ENCODE measurements at regions not wholly inside any gene's neighbourhood (a gene's known extent, or its start where the extent isn't known, plus 50 kb on each side); places are given as distances from the start of the nearest gene placed in this dataset.

DNA sequence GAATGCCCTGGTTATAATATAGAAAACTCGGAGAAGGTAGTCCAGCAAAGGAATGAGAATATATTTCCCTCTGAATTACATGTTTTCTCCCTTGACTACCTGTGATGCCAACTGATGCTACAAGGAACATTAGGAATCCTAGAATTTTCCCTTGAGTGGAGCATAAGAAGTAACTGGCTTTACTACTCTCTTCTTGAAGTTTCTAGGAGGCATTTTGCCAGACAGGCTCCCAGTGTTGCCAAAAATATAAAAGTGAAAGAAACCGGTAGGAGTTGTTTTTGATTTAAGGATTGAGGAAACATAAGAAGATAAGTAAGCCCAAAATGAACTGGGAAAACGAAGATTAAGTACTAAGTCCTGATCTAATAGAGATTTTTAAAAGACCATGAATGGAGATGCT, 693.4 kb downstream of the NOVA1 start:
- peaks cover 33 to 42% of the 10 kb centered on the region in 2 donors for H3K9me3 Mint-ChIP-seq
- peaks cover 0 to 7% of the 10 kb centered on the region in 2 donors for H3K36me3 Mint-ChIP-seq

DNA sequence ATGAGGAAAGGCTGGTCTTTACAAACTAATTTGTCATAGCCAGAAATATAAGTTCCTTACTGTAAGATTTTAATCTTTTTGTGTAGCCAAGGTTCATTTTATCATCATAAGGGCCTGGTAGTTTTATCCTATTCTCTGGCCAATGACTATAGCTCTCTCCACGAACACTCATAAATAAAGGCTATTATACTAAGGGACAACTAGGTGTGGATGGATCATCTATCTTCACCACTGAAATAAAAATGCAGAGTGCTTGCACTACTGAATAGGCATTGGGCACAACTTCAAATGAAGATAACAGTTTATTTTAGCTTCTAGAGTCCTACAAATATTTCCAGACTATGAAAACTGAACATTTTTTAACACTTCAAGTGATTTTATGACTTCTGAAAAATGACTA, 698.6 kb downstream of the NOVA1 start:
- ATAC-seq (no peak), DNase-seq (ENCODE audit: low spot score in 2 of 2) (no peak)
- peaks cover 0 to 7% of the 10 kb centered on the region in 2 donors for H3K36me3 Mint-ChIP-seq
- peaks cover 23 to 27% of the 10 kb centered on the region in 2 donors for H3K9me3 Mint-ChIP-seq
- H3K27ac Mint-ChIP-seq, result no peak overlapping the region

More for the DNA sequence above, 693.4 kb downstream of the NOVA1 start:
- no peak overlapping the region for H3K27ac Mint-ChIP-seq
- DNase-seq (ENCODE audit: low spot score in 2 of 2) (no peak), ATAC-seq (no peak)

DNA sequence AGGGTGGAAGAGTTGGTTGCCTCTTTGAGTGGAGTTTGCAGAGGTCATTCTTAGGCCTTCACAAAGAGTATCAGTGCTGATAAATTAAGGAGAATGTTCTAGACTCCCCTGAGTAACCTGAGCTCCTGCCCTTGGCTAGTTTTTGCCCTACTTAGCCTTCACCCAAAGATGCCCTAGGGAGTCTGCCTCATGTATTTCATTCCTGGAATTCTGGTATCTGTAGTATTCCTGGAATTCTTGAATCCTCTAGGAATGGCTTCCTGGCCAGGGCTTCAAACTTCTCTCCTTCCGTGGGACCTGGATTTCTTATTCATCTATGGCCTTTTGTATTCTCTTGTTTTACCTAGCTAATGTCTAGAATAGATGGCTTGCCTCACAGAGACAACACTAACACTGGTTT, 701.1 kb downstream of the NOVA1 start:
- Mint-ChIP-seq H3K27ac (no peak overlapping the region), H3K36me3 (peaks cover 0 to 7% of the 10 kb centered on the region in 2 donors), H3K9me3 (peaks cover 28 to 32% of the 10 kb centered on the region in 2 donors)
- ATAC-seq, result no peak
- no peak for DNase-seq (ENCODE audit: low spot score in 2 of 2)

DNA sequence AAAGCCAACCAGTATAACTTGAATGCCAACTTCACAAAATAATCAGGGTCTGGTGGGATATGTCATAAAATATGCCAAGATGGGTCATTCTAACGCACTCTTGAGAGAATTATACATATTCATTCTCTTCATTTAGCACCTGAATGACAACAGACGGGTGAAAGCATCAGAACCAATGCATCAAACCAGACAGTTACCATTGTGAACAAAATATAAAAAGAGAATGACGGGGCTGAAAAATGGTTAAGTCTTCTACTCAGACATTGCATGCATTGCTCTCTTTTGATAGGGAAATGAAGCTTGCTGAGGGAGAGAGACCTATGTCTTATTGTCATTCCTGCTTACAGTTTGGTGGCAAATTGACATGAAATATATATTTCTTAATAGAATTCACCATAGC, 702.1 kb downstream of the NOVA1 start:
- no peak for ATAC-seq
- Mint-ChIP-seq H3K27ac (no peak overlapping the region), H3K36me3 (no peaks in the 10 kb centered on the region), H3K9me3 (peaks cover 25 to 30% of the 10 kb centered on the region in 2 donors)
- DNase-seq (ENCODE audit: low spot score in 2 of 2), result no peak

DNA sequence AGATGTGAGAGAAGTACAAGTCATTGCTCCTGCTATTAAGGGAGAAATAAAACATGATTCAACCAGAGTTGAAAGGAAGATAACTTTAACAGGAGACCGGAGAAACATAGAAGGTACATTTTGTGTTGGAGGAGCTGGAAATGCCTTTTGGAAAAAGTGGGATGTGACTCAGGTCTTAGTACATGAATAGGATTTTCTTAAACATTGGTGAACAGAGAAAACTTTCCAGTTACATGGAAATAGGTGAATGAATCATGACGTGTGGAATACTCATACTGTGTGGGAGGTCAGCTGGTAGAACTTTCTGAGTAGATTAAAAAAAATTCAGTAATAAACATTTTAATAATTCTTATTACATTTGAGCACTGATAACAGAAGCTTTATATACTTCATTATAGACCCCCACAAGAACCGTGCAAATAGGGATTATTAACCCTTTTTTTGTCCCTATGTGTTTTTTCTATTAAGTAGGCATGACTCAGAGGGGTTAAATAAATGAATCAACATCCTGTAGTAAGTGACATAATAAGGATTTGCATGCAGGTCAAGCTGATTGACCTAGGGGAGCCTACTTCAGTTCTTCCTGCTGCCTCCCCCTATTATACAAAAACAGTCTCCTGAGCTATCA, 710.5 kb downstream of the NOVA1 start:
- no peak for ATAC-seq
- H3K9me3 Mint-ChIP-seq, result peaks cover 17 to 24% of the 10 kb centered on the region in 2 donors
- no peak for DNase-seq (ENCODE audit: low spot score in 2 of 2)
- H3K36me3 Mint-ChIP-seq, result no peaks in the 10 kb centered on the region
- H3K27ac Mint-ChIP-seq, result no peak overlapping the region

DNA sequence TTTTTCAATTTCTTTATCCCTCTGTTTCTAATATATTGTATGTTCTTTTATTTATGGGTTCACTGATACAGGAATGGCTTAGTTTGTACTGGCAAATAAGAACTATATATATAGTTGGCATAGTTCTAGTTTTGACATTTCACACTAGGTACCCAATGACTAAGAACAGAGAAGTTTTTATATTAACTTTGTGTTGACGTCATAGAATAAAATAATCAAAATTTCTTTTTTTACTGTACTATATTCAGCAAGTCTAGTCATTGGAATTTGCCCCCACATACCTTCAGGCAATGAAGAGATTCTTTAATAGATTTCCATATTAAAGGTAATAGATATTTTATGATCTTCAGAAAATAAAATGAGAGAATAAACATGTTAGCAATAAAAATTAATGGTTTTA, 713.2 kb downstream of the NOVA1 start:
- ATAC-seq, result no peak
- Mint-ChIP-seq H3K9me3 (peaks cover 9 to 18% of the 10 kb centered on the region in 2 donors), H3K27ac (no peak overlapping the region)

DNA sequence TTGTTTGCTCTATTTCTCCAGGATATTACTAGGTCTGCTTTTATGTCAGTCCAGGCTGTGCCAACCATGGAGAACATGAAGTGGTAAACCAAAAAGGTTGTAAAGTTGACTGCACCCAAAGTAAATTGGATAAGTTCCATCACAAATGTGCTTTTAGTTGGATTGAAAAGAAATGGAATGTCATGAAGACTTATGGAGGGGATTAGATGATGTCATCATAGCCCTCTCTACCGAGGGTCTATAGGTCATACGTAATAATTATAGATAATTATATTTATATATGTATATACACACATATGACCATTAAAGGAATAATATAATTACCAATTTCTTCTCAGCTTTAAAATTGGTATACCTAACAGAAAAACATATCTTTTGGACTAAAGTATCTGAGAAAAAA, 714.9 kb downstream of the NOVA1 start:
- H3K36me3 Mint-ChIP-seq, result no peaks in the 10 kb centered on the region
- DNase-seq (ENCODE audit: low spot score in 2 of 2) (no peak), ATAC-seq (no peak)
- H3K27ac Mint-ChIP-seq, result no peak overlapping the region
- H3K9me3 Mint-ChIP-seq, result peaks cover 9 to 18% of the 10 kb centered on the region in 2 donors

More for the DNA sequence above, 713.2 kb downstream of the NOVA1 start:
- no peaks in the 10 kb centered on the region for H3K36me3 Mint-ChIP-seq
- DNase-seq (ENCODE audit: low spot score in 2 of 2), result no peak

DNA sequence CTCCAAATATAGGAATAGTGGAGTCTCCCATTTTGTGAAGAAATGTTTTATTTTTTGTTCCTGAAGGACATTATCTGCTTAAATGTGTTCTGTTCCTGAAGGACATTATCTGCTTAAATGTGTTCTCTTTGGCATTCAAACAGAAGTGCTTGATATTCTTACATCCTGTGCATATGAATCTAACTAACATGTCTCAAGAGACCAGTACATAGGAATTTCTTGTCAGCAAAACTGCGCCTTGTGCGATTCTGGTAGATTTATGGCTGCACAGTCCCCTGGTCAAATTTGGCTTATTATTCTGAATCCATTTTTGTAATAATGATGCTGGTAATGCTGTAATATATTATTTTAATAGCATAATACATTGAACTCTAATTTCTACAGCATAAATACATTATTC, 722.4 kb downstream of the NOVA1 start:
- H3K36me3 Mint-ChIP-seq, result peaks cover 0 to 4% of the 10 kb centered on the region in 2 donors
- ATAC-seq (no peak), DNase-seq (ENCODE audit: low spot score in 2 of 2) (no peak)
- H3K27ac Mint-ChIP-seq, result no peak overlapping the region
- H3K9me3 Mint-ChIP-seq, result peaks cover 4 to 9% of the 10 kb centered on the region in 2 donors

DNA sequence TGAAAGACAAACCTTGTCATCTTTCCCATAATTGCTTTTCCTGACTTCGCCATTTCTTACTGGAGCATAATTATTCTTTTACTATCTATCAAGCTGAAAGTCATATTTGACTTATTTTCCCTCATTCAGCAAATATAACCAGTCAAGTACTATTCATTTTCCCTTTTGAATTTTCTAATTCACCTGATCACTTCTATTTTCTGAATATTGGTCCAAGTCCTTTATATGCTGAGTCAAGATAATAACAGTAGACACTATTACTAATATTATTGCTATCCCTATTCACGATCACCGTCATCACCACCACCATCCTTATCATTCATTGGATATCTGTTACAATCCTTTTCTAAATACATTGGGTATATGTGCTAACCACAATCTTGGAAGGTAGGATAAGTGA, 728.0 kb downstream of the NOVA1 start:
- H3K36me3 Mint-ChIP-seq, result peaks cover 0 to 4% of the 10 kb centered on the region in 2 donors
- H3K27ac Mint-ChIP-seq, result no peak overlapping the region
- peaks cover 6 to 25% of the 10 kb centered on the region in 2 donors for H3K9me3 Mint-ChIP-seq
- DNase-seq (ENCODE audit: low spot score in 2 of 2), result no peak
- ATAC-seq, result no peak

DNA sequence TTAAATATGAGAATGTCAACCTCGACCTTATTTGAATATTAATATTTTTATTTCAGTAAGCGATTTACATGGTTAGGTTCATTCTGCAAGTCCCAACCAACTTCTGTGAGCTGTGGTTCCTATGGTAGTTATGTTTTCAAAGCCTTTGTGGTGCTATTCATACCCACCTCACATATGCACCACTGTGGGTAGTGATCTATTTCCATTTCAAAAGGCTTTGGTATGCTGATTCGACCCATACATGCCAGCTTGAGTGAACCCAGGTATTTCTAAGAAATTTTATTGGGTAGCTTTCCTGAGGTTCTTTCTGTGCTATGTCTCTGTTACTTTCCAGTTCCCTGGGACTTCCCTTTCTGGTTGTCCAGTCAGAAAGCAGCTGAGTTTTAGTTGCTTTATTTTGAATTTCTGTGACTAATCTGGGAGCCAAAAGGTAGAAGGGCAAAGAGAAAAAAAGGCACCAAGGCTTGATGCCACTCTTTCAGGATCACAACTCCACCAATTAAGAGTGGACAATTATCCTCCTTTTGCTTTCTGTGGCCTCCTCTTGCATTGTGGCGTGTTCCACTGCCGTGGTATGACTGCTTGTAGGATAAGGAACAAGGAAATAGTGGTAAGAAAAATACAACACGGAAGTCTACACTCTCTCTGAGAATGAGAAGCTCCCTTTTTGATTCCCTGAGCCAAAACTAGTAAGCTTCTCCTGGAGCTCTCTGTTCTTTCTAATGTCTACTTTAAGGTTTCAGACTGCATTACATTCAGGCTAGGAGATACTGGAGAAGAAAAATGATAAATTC, 729.1 kb downstream of the NOVA1 start:
- peaks cover 0 to 4% of the 10 kb centered on the region in 2 donors for H3K36me3 Mint-ChIP-seq
- H3K9me3 Mint-ChIP-seq, result peaks cover 11 to 30% of the 10 kb centered on the region in 2 donors
- DNase-seq (ENCODE audit: low spot score in 2 of 2) (no peak), ATAC-seq (no peak)
- no peak overlapping the region for H3K27ac Mint-ChIP-seq

DNA sequence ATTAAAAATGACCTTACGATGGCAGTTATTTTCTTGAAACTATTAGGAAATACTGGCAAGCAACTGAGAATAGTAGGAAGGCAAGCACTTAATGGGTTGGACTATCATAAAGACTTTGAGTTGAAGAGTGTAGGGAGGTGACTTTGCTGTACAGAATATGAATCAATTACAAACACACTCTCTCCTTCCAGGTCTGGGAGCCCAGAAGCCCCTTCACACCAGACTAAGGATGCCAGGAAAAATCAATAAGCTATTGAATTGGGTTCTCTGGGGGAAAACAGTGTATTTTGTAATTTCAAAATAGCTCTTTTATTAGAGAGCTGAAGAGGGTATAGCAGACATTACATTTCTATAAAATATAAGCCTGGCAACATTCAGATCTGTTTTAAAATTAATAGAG, 736.4 kb downstream of the NOVA1 start:
- no peaks in the 10 kb centered on the region for H3K36me3 Mint-ChIP-seq
- DNase-seq (ENCODE audit: low spot score in 2 of 2) (no peak), ATAC-seq (no peak)
- H3K27ac Mint-ChIP-seq, result no peak overlapping the region
- peaks cover 8 to 19% of the 10 kb centered on the region in 2 donors for H3K9me3 Mint-ChIP-seq

DNA sequence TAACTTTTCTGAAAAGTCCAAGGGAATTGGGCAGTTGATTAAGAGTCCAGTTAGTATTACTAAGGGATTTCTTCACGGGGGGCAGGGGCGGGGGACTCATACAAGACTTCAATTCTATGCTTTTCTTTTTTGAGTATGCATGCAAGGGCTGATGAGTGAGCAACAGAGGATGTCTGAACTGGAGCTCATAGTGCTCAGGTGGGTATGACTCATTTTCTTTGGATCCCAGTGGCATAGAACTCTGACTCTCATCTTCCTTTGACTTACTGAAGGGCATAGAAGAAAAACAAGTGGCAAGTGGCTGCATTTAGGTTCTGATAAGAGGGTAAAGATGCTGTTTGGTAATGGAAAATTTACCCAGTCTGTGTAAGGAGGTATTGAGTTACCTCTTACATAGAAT, 749.2 kb downstream of the NOVA1 start:
- Mint-ChIP-seq H3K27ac (no peak overlapping the region), H3K9me3 (peaks cover 10 to 13% of the 10 kb centered on the region in 2 donors), H3K36me3 (no peaks in the 10 kb centered on the region)
- DNase-seq (ENCODE audit: low spot score in 2 of 2) (no peak), ATAC-seq (no peak)

DNA sequence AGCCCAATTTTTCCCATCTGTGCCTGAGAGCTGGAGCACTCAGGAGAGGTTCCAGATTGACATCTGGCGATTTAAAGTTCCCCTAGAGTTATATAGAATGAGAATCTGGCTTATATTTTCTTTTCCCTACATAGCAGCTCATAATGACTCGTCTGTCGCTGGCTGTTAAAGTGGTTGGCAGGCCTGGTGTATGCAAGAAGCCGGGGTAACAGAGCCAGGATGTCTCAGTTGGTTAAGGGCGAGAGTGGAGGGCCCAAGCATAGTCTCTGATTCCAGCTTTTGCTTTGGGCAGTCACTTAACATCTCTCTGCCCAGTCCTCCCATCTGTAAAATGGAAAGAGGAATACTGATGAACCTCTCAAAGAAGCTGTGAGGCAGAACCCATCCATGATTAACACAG, 751.6 kb downstream of the NOVA1 start:
- ATAC-seq (no peak), DNase-seq (ENCODE audit: low spot score in 2 of 2) (no peak)
- peaks cover 11 to 13% of the 10 kb centered on the region in 2 donors for H3K9me3 Mint-ChIP-seq
- H3K27ac Mint-ChIP-seq, result no peak overlapping the region
- no peaks in the 10 kb centered on the region for H3K36me3 Mint-ChIP-seq

DNA sequence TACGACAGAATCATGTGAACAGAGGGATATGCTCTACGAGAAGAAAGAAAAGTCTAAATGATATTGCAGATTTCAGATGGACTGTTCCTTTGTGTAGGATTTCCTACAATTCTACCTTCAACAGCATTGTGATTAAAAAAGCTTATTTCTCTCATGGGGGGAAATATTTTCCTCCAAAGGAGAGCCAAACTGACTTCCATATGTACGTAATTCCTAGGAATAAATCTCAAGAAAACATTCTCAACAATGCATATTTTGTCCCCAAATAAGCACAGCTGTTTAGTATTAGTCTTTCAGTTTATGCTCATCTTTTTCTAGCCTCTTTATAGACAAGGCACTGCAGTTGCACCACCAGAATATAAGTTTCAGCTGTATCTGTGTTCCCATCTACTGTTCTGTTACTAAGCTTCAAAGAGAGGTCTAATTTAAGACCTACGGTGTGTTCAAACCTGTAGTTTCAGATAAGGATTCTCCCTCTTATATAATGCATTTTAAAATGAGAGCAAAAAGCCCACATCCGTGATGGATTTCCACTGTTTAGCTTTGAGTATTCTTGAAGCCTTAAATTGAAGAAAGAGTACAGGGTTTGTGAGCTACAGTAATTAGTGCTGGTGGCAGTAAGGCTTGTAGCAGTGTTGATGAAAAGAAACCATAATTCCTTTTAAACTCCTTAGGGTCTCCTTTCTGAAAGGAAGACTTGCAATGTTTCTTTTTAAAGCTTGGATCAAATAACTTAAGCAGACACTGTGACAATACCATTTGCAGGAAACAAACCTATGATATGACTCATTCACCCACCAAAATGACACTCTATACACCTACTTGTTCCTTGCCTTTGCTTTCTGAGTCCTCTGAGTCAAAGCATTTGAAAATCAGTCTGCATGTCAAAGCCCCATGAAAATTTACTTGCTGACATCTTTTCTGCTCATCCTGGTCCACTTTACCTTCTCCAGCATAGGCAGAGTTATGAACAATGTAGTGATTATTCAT, 754.1 kb downstream of the NOVA1 start:
- Mint-ChIP-seq H3K27ac (no peak overlapping the region), H3K9me3 (peaks cover 12 to 20% of the 10 kb centered on the region in 2 donors), H3K36me3 (no peaks in the 10 kb centered on the region)
- ATAC-seq (no peak), DNase-seq (ENCODE audit: low spot score in 2 of 2) (no peak)

DNA sequence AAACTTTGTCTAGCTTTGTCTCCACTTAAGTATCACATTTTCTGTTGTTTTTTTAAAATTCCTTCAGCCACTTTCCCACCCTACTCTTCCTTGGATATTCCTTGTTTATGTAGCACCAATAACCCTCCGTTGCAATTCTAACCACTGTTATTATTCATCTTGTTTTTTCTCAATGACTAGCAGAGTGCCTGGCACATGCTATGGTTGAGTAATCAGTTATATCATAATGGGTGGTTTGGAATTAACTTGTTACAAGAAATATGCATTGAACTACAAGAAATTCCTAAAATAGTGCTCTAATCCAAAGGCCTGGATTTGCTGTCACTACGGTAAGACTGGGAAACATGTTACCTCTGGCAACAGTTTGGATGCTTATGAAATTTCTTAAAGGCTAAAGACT, 756.6 kb downstream of the NOVA1 start:
- H3K9me3 Mint-ChIP-seq, result peaks cover 20 to 25% of the 10 kb centered on the region in 2 donors

DNA sequence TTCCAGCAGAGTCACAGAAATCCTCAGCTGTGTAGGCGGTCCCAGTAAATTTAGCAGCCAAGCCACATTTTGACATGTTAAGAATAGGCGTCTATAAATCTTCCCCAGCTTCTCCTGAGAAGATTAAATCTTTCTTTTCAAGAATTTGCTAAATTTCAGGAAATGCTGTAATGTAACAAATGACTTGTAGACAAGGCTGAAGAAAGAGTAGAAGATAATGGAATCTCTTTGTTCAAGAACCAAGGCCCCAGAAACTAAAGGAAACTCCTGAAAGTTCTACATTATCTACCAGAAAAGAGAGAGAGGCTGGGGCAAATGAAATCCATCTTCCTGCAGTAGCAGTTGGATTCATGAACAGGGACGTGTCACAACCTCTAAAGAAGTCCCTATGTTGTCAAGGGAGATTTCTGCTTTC, 760.3 kb downstream of the NOVA1 start:
- ATAC-seq, result no peak
- peaks cover 27 to 31% of the 10 kb centered on the region in 2 donors for H3K9me3 Mint-ChIP-seq
- H3K27ac Mint-ChIP-seq, result no peak overlapping the region
- no peak for DNase-seq (ENCODE audit: low spot score in 2 of 2)
- peaks cover 0 to 4% of the 10 kb centered on the region in 2 donors for H3K36me3 Mint-ChIP-seq

More for the DNA sequence above, 756.6 kb downstream of the NOVA1 start:
- no peak for ATAC-seq
- no peak for DNase-seq (ENCODE audit: low spot score in 2 of 2)
- Mint-ChIP-seq H3K36me3 (no peaks in the 10 kb centered on the region), H3K27ac (peak overlapping the region in 1 of 2 donors; percentile 19)

DNA sequence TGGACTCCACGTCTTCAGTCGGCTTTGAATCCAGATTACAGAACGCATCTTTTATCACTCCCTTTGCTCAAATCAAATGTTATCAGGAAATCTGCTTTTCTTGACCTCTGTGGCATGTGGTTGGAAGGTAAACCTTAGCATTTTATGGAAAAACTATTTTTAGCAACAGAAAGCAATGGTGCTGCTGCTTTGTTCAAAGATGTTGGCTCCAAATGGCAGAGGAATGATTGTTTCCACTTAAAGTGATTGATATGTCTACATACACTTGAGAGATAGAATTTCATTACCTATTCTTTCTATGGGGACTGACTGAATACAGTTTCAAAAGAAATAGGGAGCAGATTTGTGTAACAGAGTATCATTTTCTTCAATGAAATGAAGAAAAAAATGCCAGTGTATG, 761.2 kb downstream of the NOVA1 start:
- no peak for ATAC-seq
- no peak for DNase-seq (ENCODE audit: low spot score in 2 of 2)
- Mint-ChIP-seq H3K27ac (no peak overlapping the region), H3K36me3 (peaks cover 0 to 4% of the 10 kb centered on the region in 2 donors), H3K9me3 (peaks cover 27 to 31% of the 10 kb centered on the region in 2 donors)
